C4-2B (cell line): ENCODE measurements at regions not wholly inside any gene's neighbourhood (a gene's known extent, or its start where the extent isn't known, plus 50 kb on each side); places are given as distances from the start of the nearest gene placed in this dataset.

Experiments used
- CTCF ChIP-seq: fragments of 450-650 bp; conservative IDR thresholded peaks from 2 replicates; pipeline ENCODE4 v1.5.1; 2017; ENCODE audit warnings: mild to moderate bottlenecking
- ZFX ChIP-seq: fragments of 450-650 bp; IDR thresholded peaks from 2 replicates; pipeline ENCODE4 v1.6.1; 2017

- TF ChIP-seq CTCF, result no peak
- TF ChIP-seq ZFX, result no peak
Observed at GRCh38 chr4:161182913-161183312, 980.9 kb downstream of the FSTL5 start.
